ENCODE measurements at regions not wholly inside any gene's neighbourhood (a gene's known extent, or its start where the extent isn't known, plus 50 kb on each side); places are given as distances from the start of the nearest gene placed in this dataset.
"Not testable (repeated sequence)": the region's sequence is repeated elsewhere in the genome, so short reads cannot be mapped to it uniquely, and the experiment has no call there.

DNA sequence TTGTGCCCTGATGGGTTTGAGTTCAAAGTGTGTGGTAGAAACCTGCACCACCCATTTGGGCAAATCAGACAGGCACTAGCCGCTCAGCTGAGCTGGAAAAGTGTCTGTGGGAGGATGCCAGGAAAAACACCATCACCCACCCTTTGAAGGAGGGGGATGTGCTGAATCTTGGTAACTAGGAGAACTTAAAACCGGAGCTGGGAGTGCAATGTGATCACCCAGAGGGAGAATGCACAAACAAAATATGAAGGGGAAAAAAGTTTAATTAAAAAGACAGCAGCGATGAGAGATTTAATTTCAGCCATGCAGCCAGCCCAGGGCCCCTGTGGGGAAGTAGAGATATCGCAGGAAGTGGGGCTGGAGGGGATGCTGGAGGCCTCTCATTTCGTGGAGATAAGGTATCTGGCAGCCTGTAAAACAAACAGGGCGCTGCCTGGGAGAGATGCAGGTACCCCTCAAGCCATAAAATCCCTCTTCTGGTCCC, 86.8 kb upstream of the BCAR3 start:
- H3K4me3 Mint-ChIP-seq (ENCODE audit: low read depth) = no peak overlapping the region
- H3K27me3 Mint-ChIP-seq (ENCODE audit: low read depth) = peaks cover 5% of the 10 kb centered on the region
- intact Hi-C loops (cut with micrococcal nuclease) = no loop called here
- no peak overlapping the region for H3K27ac Mint-ChIP-seq
- DNase-seq (ENCODE audit: low spot score) = no peak
- no peaks in the 10 kb centered on the region for H3K36me3 Mint-ChIP-seq (ENCODE audit: low read depth)
- peaks cover 34% of the 10 kb centered on the region for H3K4me1 Mint-ChIP-seq (ENCODE audit: low read depth)
- no peaks in the 10 kb centered on the region for H3K9me3 Mint-ChIP-seq

DNA sequence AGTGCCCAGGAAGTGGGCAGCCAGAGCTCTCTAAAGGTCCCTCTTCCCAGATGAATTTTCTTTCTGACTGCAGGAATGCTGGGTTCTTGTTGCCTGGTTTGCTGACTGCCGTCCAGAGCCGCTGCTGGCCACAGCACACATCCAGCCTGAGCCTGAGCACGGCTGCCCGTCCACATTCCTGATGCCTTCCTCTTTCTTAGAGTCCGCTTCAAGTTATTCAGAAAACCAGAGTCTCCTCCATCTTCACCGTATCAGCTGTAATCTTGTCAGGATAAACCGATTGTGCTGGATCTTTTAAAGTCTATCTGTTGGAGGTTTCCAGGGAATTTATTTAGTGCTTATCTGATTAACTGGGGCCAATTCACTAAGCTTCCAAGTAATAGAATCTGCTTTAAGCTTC, 84.8 kb upstream of the BCAR3 start:
- H3K36me3 Mint-ChIP-seq (ENCODE audit: low read depth) = no peaks in the 10 kb centered on the region
- DNase-seq (ENCODE audit: low spot score) = no peak
- H3K27ac Mint-ChIP-seq = no peak overlapping the region
- intact Hi-C loops (cut with micrococcal nuclease) = no loop called here
- H3K4me3 Mint-ChIP-seq (ENCODE audit: low read depth) = no peak overlapping the region
- H3K27me3 Mint-ChIP-seq (ENCODE audit: low read depth) = peaks cover 1% of the 10 kb centered on the region
- H3K4me1 Mint-ChIP-seq (ENCODE audit: low read depth) = peaks cover 44% of the 10 kb centered on the region
- no peaks in the 10 kb centered on the region for H3K9me3 Mint-ChIP-seq

DNA sequence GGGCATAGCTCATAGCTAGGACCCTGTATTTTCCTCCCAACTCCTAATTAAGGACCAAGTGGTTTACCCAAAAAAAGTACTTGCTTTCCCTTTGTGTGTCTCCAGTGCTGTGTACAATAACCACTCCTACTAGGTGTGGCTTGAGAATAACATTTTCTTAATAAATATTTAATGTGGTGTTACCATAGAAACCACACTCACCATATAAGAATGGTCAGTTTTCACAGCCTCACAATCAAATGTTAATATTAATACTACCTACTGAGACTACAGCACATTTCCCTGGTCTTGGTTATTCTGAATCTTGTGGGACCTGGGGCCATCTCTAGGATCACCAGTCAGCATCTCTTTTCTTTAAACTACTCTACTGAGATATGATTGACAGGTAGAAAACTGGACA, 83.5 kb upstream of the BCAR3 start:
- DNase-seq (ENCODE audit: low spot score) = no peak
- intact Hi-C loops (cut with micrococcal nuclease) = loop anchor here (2.0 kb wide), 1 partner anchor 14 kb away; no protein-coding TSS in a partner anchor
- Mint-ChIP-seq H3K36me3 (ENCODE audit: low read depth) (no peaks in the 10 kb centered on the region), H3K9me3 (no peaks in the 10 kb centered on the region), H3K4me1 (ENCODE audit: low read depth) (peaks cover 48% of the 10 kb centered on the region), H3K27me3 (ENCODE audit: low read depth) (no peaks in the 10 kb centered on the region), H3K4me3 (ENCODE audit: low read depth) (no peak overlapping the region), H3K27ac (no peak overlapping the region)

DNA sequence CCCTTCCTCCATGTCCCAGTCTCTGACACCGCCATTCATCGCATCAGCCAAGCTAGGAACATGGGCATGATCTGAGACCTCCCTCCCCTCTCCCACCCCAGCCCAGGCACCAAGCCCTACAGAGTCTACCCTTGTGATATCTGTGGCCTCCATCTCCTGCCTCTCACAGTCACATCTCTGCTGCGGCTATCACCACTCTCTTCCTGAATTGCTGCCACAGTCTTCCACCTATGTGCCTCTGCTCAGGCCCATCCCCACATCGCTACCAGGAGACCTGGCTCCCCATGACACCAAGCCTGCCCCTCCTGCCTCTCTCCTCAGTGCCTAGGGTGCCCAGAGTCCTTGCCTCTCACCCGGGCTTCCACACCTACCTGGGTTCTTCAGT, 82.7 kb upstream of the BCAR3 start:
- H3K36me3 Mint-ChIP-seq (ENCODE audit: low read depth) = no peaks in the 10 kb centered on the region
- H3K4me3 Mint-ChIP-seq (ENCODE audit: low read depth) = no peak overlapping the region
- no peak overlapping the region for H3K27ac Mint-ChIP-seq
- H3K9me3 Mint-ChIP-seq = no peaks in the 10 kb centered on the region
- DNase-seq (ENCODE audit: low spot score) = no peak
- peaks cover 55% of the 10 kb centered on the region for H3K4me1 Mint-ChIP-seq (ENCODE audit: low read depth)
- intact Hi-C loops (cut with micrococcal nuclease) = loop anchor here (2.0 kb wide), 1 partner anchor 14 kb away; no protein-coding TSS in a partner anchor
- no peaks in the 10 kb centered on the region for H3K27me3 Mint-ChIP-seq (ENCODE audit: low read depth)

DNA sequence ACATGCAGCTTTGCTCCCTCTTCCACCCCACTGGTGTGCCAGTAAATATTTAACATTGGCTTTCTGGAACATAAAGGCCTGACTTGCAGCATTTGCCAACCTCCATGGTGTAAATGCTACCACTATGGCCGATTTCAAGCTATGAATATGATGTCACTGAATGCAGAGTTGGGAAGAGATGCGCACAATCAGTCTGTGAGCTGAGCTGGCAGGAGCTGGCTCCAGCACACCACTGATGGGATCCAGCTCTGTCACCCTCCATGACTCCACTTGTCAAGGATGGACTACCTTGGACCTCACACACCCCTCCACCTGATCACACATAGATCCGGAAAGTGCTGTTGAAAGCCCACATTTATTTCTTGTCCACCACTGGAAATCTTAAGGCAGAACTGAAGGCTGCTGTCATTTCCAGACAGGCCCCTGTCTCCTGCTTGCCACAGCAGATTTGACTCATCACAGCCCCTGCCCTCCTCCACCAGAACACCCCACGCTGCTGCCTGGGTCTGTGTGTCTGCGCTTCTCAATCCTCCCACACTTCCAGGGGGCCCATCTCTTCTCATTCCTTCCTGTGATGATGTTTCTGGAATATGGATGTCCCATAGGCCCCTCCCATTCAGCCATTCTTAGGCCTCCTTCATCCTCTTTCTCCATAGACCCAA, 82.2 kb upstream of the BCAR3 start:
- intact Hi-C loops (cut with micrococcal nuclease) = loop anchor here (2.0 kb wide), 1 partner anchor 13 kb away; no protein-coding TSS in a partner anchor
- Mint-ChIP-seq H3K9me3 (no peaks in the 10 kb centered on the region), H3K4me3 (ENCODE audit: low read depth) (no peak overlapping the region), H3K27me3 (ENCODE audit: low read depth) (no peaks in the 10 kb centered on the region), H3K27ac (no peak overlapping the region), H3K36me3 (ENCODE audit: low read depth) (no peaks in the 10 kb centered on the region), H3K4me1 (ENCODE audit: low read depth) (peaks cover 61% of the 10 kb centered on the region)
- DNase-seq (ENCODE audit: low spot score) = no peak

DNA sequence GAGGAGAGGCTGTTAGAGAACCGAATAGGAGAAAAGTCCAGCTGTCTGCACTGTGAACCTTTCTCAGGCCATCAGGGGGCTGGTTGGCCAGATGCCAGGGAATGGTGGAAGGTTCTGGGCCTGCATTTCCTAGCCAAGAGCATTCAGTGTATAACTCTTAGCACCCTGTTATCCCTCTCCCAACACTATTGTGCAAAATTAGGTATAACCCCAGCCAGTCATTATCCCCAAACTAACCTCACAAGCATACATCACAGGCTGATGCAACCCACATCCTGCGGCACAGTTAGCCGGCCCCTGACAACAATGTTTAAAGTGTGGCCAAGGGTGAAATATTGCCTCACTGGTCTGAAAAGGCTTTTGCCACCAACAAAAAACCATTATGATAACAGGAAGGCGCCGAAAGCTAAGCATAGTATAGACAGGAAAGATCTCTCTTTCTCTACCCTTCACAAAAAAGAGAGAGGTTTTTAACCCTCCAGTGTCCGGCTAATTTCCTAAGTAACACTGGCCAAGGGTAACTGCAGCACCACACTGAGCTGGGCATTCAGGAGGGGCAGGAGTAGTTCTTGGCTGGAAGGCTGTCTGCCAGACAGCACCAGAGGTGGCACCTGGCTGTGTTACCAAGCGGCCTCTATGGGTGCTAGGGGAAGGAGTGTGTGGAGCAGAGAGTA, 77.3 kb upstream of the BCAR3 start:
- H3K9me3 Mint-ChIP-seq = no peaks in the 10 kb centered on the region
- no peaks in the 10 kb centered on the region for H3K36me3 Mint-ChIP-seq (ENCODE audit: low read depth)
- DNase-seq (ENCODE audit: low spot score) = peak; percentile 34
- H3K27ac Mint-ChIP-seq = peak overlapping the region; percentile 73
- no peaks in the 10 kb centered on the region for H3K27me3 Mint-ChIP-seq (ENCODE audit: low read depth)
- H3K4me3 Mint-ChIP-seq (ENCODE audit: low read depth) = no peak overlapping the region
- intact Hi-C loops (cut with micrococcal nuclease) = loop anchor here (2.0 to 10.0 kb wide), 3 partner anchors 44 to 67 kb away; no protein-coding TSS in a partner anchor
- H3K4me1 Mint-ChIP-seq (ENCODE audit: low read depth) = peaks cover 51% of the 10 kb centered on the region

DNA sequence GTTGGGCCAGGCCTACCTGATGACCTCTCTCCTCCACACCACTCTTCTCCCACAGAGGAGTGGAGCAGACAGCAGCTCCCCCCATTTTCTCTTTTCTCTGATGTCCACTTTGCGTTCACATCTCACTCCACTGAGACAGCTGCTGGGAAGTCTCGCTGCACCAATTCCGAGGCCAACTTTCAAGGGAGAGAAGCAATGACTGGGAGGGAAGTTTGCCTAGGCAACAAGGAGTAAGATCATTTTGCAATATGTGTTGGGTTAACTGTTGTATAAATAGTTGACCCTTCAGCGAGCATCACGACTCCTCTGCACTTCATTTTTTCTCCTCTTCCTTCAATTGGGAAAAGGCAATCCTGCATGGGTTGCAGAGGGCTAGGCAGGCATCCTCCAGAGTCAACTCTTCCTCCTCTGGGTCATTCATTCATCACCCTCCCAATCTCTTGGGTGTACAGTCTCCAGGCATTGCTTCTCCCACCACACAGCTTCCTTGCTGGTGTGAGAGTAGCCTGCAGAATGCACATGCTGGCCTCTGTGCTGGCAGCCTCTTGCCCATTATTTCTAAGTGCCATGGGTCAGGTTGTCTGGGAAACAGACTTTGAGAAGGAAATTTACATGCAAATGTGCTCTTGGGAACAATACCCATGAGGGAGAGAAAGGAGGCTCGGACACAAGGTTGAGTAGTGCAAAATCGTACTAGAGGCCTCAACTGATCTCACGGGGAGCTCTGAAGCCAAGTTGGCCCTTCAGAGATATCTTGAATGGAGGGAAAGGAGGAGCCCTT, 75.8 kb upstream of the BCAR3 start:
- H3K4me3 Mint-ChIP-seq (ENCODE audit: low read depth) = no peak overlapping the region
- no peaks in the 10 kb centered on the region for H3K9me3 Mint-ChIP-seq
- H3K27me3 Mint-ChIP-seq (ENCODE audit: low read depth) = no peaks in the 10 kb centered on the region
- peaks cover 56% of the 10 kb centered on the region for H3K4me1 Mint-ChIP-seq (ENCODE audit: low read depth)
- no peak for DNase-seq (ENCODE audit: low spot score)
- intact Hi-C loops (cut with micrococcal nuclease) = loop anchor here (2.0 to 10.0 kb wide), 3 partner anchors 43 to 65 kb away; no protein-coding TSS in a partner anchor
- no peak overlapping the region for H3K27ac Mint-ChIP-seq
- no peaks in the 10 kb centered on the region for H3K36me3 Mint-ChIP-seq (ENCODE audit: low read depth)

DNA sequence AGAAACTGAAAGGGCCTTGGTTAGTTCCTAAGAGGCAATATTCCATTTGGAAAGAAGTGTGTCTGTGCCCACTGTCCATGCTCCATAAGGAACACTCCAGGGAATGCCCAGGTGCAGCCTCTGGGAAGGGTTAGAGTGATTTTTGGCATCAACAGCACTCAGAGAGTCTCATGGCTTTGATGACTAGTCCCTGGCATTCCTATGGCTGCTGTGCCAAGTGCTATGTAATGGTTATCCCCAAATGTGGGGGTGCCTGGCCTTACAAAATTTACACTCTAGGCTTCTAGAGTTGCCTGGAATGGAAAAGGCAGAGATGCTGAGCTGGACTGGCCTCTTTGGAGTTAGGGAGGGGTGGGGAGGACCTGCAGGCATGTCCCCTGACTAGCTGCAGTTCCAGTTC, 75.0 kb upstream of the BCAR3 start:
- intact Hi-C loops (cut with micrococcal nuclease) = loop anchor here (5.0 to 10.0 kb wide), 2 partner anchors 58 to 64 kb away; no protein-coding TSS in a partner anchor
- no peaks in the 10 kb centered on the region for H3K36me3 Mint-ChIP-seq (ENCODE audit: low read depth)
- H3K27me3 Mint-ChIP-seq (ENCODE audit: low read depth) = no peaks in the 10 kb centered on the region
- peaks cover 58% of the 10 kb centered on the region for H3K4me1 Mint-ChIP-seq (ENCODE audit: low read depth)
- no peak overlapping the region for H3K4me3 Mint-ChIP-seq (ENCODE audit: low read depth)
- H3K9me3 Mint-ChIP-seq = no peaks in the 10 kb centered on the region
- H3K27ac Mint-ChIP-seq = no peak overlapping the region
- no peak for DNase-seq (ENCODE audit: low spot score)

DNA sequence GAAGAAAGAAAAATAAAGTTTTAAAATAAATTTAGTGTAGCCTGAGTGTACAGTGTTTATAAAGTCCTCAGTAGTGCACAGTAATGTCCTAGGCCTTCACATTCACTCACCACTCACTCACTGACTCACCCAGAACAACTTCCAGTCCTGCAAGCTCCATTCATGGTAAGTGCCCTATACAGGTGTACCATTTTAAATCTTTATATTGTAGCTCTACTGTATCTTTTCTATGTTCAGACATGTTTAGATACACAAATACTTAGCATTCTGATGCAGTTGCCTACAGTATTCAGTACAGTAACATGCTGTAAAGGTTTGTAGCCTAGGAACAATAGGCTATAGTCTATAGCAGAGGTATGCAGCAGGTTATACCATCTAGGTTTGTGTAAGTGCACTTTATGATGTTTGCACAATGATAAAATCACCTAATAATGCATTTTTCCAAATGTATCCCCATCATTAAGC, 73.6 kb upstream of the BCAR3 start:
- not testable (repeated sequence) for H3K27me3 Mint-ChIP-seq (ENCODE audit: low read depth); H3K36me3 Mint-ChIP-seq (ENCODE audit: low read depth); DNase-seq (ENCODE audit: low spot score); H3K9me3 Mint-ChIP-seq; H3K27ac Mint-ChIP-seq; H3K4me3 Mint-ChIP-seq (ENCODE audit: low read depth)
- H3K4me1 Mint-ChIP-seq (ENCODE audit: low read depth) = peaks cover 64% of the 10 kb centered on the region
- intact Hi-C loops (cut with micrococcal nuclease) = loop anchor here (5.0 to 10.0 kb wide), 2 partner anchors 60 to 63 kb away; no protein-coding TSS in a partner anchor

DNA sequence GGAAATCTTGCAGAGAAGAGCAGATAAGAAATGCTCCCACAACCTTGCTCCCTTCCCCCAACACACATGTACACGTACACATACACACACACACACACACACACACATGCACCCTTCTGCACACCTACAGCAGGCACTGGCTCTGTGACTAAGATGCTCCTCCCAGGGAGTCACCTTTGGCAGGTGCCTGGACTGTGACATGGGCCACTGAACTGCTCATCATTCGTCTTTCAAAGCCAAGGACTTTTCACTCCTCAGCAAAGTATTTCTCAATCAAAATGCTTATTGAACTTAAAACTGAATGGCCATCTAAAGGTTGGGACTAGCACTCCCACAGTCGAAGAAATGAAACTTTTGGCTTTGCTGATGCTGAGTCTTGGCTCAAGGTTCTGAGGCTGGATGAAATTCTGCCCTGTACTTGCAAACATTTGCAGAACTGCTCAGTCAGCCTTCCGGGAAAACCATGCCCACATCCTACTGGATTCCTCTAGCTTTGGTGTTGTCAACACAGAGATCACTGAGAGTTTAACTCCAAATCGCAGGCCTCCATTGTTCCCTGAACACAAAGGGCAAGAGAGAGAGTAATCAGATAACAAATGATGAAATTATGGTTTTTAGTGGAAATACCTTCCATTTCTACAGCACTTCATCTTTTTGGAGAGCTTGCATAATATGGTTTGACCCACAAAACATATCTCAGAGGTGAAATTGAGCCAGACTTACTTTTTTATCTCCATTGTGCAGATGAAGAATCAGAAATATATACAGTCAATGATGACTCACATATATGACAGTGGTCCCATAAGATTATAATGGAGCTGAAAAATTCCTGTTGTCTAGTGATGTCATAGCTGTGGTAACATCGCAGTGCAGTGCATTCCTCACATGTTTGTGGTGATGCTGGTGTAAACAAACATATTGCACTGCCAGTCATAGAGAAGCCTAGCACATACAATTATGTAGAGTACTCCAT, 72.4 kb upstream of the BCAR3 start:
- intact Hi-C loops (cut with micrococcal nuclease) = loop anchor here (10.0 kb wide), 1 partner anchor 61 kb away; no protein-coding TSS in a partner anchor
- Mint-ChIP-seq H3K27me3 (ENCODE audit: low read depth) (no peaks in the 10 kb centered on the region), H3K27ac (no peak overlapping the region)

DNA sequence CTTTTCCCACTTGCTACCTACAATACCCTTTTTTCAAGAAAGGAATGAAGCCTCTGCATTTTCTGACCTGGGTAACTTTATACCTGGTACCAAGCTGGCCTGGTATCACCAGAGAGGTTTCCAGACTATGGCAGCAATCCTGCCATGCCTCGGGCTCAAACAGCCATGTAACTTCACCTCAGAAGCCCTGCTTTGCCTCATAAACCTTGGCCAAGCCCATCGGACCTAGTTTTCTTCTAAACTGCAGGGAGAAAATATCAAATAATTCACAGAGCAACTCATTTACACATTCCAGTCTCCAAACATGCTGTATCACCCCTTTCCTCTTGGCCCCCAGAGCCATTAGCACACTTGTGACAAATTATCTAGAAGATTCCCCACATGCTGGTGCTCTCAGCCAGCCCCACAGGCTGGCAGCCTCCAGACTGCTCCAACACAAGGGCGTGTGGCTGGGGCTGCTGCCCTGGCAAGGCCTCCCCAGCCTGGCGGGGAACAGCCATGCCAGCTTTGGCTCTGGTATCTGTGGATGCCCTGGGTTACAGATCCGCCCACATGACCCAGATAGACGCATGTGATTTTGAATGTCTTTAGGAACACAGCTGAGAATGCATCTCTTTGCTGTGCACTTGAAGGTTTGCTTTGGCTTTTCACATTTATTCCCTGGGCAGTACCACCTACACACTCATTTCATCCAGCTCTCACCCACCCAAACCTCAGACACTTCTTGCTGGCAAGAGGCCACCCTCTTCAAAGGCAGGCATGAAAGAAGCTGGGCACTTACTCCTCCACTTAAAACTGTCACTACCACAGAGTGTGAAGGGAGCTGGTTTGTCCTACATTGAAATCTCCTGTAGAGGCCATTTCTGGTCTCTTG, 70.0 kb upstream of the BCAR3 start:
- no peak overlapping the region for H3K4me3 Mint-ChIP-seq (ENCODE audit: low read depth)
- H3K27ac Mint-ChIP-seq = no peak overlapping the region

More for the DNA sequence above, 72.4 kb upstream of the BCAR3 start:
- H3K36me3 Mint-ChIP-seq (ENCODE audit: low read depth) = no peaks in the 10 kb centered on the region
- no peak for DNase-seq (ENCODE audit: low spot score)
- no peaks in the 10 kb centered on the region for H3K9me3 Mint-ChIP-seq
- H3K4me1 Mint-ChIP-seq (ENCODE audit: low read depth) = peaks cover 59% of the 10 kb centered on the region
- no peak overlapping the region for H3K4me3 Mint-ChIP-seq (ENCODE audit: low read depth)

More for the DNA sequence above, 70.0 kb upstream of the BCAR3 start:
- intact Hi-C loops (cut with micrococcal nuclease) = loop anchor here (2.0 to 10.0 kb wide), 2 partner anchors 13 to 63 kb away; no protein-coding TSS in a partner anchor
- Mint-ChIP-seq H3K4me1 (ENCODE audit: low read depth) (peaks cover 49% of the 10 kb centered on the region), H3K36me3 (ENCODE audit: low read depth) (peaks cover 8% of the 10 kb centered on the region), H3K9me3 (peaks cover 12% of the 10 kb centered on the region), H3K27me3 (ENCODE audit: low read depth) (no peaks in the 10 kb centered on the region)
- no peak for DNase-seq (ENCODE audit: low spot score)
